ENCODE measurements at regions not wholly inside any gene's neighbourhood (a gene's known extent, or its start where the extent isn't known, plus 50 kb on each side); places are given as distances from the start of the nearest gene placed in this dataset.

GRCh38 chr10:25797888-25798429 lies 136.1 kb upstream of the MYO3A start:
- no peak for ATAC-seq
- no peak for TF ChIP-seq ZNF565 (CRISPR knock-in tag; conservative IDR thresholded peaks at IDR 0.05; ENCODE audit: low read depth)
- TF ChIP-seq PATZ1 (CRISPR knock-in tag; IDR thresholded peaks at IDR 0.05; ENCODE audit: borderline replicate concordance) = no peak
- TF ChIP-seq ESRRG (CRISPR knock-in tag; IDR thresholded peaks at IDR 0.05) = no peak
- no peak for TF ChIP-seq ZC3H10 (CRISPR knock-in tag; IDR thresholded peaks at IDR 0.05)
- TF ChIP-seq TCF4 (CRISPR knock-in tag; IDR thresholded peaks at IDR 0.05; ENCODE audit: borderline replicate concordance) = no peak
- no peak for TF ChIP-seq ARNTL (CRISPR knock-in tag; IDR thresholded peaks at IDR 0.05; ENCODE audit: borderline replicate concordance, low read depth)
- no peak for TF ChIP-seq ZNF70 (CRISPR knock-in tag; IDR thresholded peaks at IDR 0.05)
- no peak for TF ChIP-seq ZFP30 (CRISPR knock-in tag; IDR thresholded peaks at IDR 0.05)
- TF ChIP-seq ZNF8 (CRISPR knock-in tag; IDR thresholded peaks at IDR 0.05) = no peak

DNA sequence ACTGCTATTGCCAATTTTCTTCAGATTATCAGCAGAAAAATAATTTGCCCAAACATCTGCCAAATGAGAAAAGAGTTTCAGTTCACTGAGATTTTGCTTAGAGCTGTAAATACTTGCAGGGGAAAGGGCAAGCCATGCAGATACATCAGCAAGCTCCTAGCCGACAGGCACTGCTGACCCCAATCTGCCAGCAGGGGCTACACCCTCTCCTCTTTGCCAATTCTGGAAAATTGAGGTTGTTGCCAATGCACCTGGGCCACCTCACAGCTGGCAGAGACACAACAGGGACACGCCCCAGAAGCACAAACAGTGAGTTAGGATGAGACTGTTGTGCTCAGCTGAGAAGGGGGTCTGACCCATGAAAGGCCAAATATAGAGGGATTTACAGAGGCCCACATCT lies 129.5 kb upstream of the MYO3A start:
- ATAC-seq = no peak
- TF ChIP-seq PPARA (CRISPR knock-in tag; IDR thresholded peaks at IDR 0.05; ENCODE audit: borderline replicate concordance) (no peak), ZFP3 (CRISPR knock-in tag; IDR thresholded peaks at IDR 0.05) (no peak)
- TF ChIP-seq, protein P1, sequence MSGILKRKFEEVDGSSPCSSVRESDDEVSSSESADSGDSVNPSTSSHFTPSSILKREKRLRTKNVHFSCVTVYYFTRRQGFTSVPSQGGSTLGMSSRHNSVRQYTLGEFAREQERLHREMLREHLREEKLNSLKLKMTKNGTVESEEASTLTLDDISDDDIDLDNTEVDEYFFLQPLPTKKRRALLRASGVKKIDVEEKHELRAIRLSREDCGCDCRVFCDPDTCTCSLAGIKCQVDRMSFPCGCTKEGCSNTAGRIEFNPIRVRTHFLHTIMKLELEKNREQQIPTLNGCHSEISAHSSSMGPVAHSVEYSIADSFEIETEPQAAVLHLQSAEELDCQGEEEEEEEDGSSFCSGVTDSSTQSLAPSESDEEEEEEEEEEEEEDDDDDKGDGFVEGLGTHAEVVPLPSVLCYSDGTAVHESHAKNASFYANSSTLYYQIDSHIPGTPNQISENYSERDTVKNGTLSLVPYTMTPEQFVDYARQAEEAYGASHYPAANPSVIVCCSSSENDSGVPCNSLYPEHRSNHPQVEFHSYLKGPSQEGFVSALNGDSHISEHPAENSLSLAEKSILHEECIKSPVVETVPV (CRISPR knock-in tag; IDR thresholded peaks at IDR 0.05) = no peak

- TF ChIP-seq ZNF70 (CRISPR knock-in tag; IDR thresholded peaks at IDR 0.05) (no peak), CSDC2 (CRISPR knock-in tag; IDR thresholded peaks at IDR 0.05) (no peak), ZFP3 (CRISPR knock-in tag; IDR thresholded peaks at IDR 0.05) (no peak), RARB (CRISPR knock-in tag; IDR thresholded peaks at IDR 0.05) (no peak), TSHZ2 (CRISPR knock-in tag; IDR thresholded peaks at IDR 0.05) (no peak), ZFP30 (CRISPR knock-in tag; IDR thresholded peaks at IDR 0.05) (no peak), ZNF8 (CRISPR knock-in tag; IDR thresholded peaks at IDR 0.05) (no peak), ESRRG (CRISPR knock-in tag; IDR thresholded peaks at IDR 0.05) (no peak), ARNTL (CRISPR knock-in tag; IDR thresholded peaks at IDR 0.05; ENCODE audit: borderline replicate concordance, low read depth) (no peak), PATZ1 (CRISPR knock-in tag; IDR thresholded peaks at IDR 0.05; ENCODE audit: borderline replicate concordance) (no peak), ZC3H10 (CRISPR knock-in tag; IDR thresholded peaks at IDR 0.05) (no peak), SNAI2 (CRISPR knock-in tag; IDR thresholded peaks at IDR 0.05) (no peak)
- TF ChIP-seq, protein P1 (CRISPR knock-in tag; IDR thresholded peaks at IDR 0.05) = no peak
- ATAC-seq = no peak
These were observed 128.0 kb upstream of the MYO3A start for GRCh38 chr10:25805986-25806385.

GRCh38 chr10:25808372-25808771 lies 125.7 kb upstream of the MYO3A start:
- ATAC-seq = no peak
- TF ChIP-seq GLIS3 (CRISPR knock-in tag; IDR thresholded peaks at IDR 0.05) = no peak
- no peak for TF ChIP-seq BACH2 (CRISPR knock-in tag; IDR thresholded peaks at IDR 0.05; ENCODE audit: borderline replicate concordance)
- TF ChIP-seq RARB (CRISPR knock-in tag; IDR thresholded peaks at IDR 0.05) = no peak
- TF ChIP-seq TSHZ2 (CRISPR knock-in tag; IDR thresholded peaks at IDR 0.05) = no peak
- no peak for TF ChIP-seq ZFP3 (CRISPR knock-in tag; IDR thresholded peaks at IDR 0.05)
- TF ChIP-seq, protein P2, sequence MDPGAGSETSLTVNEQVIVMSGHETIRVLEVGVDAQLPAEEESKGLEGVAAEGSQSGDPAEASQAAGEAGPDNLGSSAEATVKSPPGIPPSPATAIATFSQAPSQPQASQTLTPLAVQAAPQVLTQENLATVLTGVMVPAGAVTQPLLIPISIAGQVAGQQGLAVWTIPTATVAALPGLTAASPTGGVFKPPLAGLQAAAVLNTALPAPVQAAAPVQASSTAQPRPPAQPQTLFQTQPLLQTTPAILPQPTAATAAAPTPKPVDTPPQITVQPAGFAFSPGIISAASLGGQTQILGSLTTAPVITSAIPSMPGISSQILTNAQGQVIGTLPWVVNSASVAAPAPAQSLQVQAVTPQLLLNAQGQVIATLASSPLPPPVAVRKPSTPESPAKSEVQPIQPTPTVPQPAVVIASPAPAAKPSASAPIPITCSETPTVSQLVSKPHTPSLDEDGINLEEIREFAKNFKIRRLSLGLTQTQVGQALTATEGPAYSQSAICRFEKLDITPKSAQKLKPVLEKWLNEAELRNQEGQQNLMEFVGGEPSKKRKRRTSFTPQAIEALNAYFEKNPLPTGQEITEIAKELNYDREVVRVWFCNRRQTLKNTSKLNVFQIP (CRISPR knock-in tag; IDR thresholded peaks at IDR 0.05; ENCODE audit: borderline replicate concordance, low read depth) = no peak
- no peak for TF ChIP-seq ISL1 (CRISPR knock-in tag; IDR thresholded peaks at IDR 0.05)
- no peak for TF ChIP-seq OSR1 (CRISPR knock-in tag; IDR thresholded peaks at IDR 0.05)
- TF ChIP-seq ZNF565 (CRISPR knock-in tag; conservative IDR thresholded peaks at IDR 0.05; ENCODE audit: low read depth) = no peak
- no peak for TF ChIP-seq ZFP30 (CRISPR knock-in tag; IDR thresholded peaks at IDR 0.05)

All from SK-N-SH treated with all-trans-retinoic acid at 6 μM for 48 hours (cell line).